Mucosa of descending colon (tissue), 3 donors: ENCODE measurements at regions not wholly inside any gene's neighbourhood (a gene's known extent, or its start where the extent isn't known, plus 50 kb on each side); places are given as distances from the start of the nearest gene placed in this dataset.

Source experiments
- ATAC-seq: fragments of 200-7000 bp; cut with Tn5 transposase; one replicate; pipeline ENCODE4 v1.9.1; 2020; ENCODE audit warnings: mild to moderate bottlenecking, moderate library complexity
- DNase-seq, 3 donors: peaks; one replicate each; pipeline ENCODE4 v3.0.0-alpha.2; 2020
- H3K36me3 ChIP-seq: fragments of 200-600 bp; one replicate; pipeline ENCODE4 v1.8.0; 2021; ENCODE audit warnings: low read depth, mild to moderate bottlenecking
- H3K4me1 ChIP-seq: fragments of 200-600 bp; one replicate; pipeline ENCODE4 v1.8.0; 2021; ENCODE audit warnings: low read depth, mild to moderate bottlenecking
- H3K4me3 ChIP-seq: fragments of 200-600 bp; one replicate; pipeline ENCODE4 v1.8.0; 2021; ENCODE audit warnings: mild to moderate bottlenecking
- H3K9me3 ChIP-seq: fragments of 200-600 bp; one replicate; pipeline ENCODE4 v1.8.0; 2021; ENCODE audit warnings: mild to moderate bottlenecking
- CTCF ChIP-seq: fragments of 200-600 bp; IDR thresholded peaks from one replicate; pipeline ENCODE4 v1.8.0; 2022; ENCODE audit warnings: antibody characterized with exemption, mild to moderate bottlenecking
- intact Hi-C, 2 donors: fragments of 100-400 bp; cut with DNase I in 1 of 2; cut with micrococcal nuclease in 1 of 2; formaldehyde crosslinking; loops; one replicate each; pipeline versions ENCODE4 v1.11.0 to v1.11.1; 2022; cut with DNase I, micrococcal nuclease
- donor health status: DM: no; HTN: no; CAD: no; lungs with moderate emphysema.
- donor health status: DM: no; HTN: no; CAD: no.
- donor health status: DM: no; HTN: yes; CAD: no.

GRCh38 chr13:71171740-71172139 lies 695.3 kb downstream of the DACH1 start:
- no peak for TF ChIP-seq CTCF
- DNase-seq, result no peak
- Histone ChIP-seq H3K9me3 (no peaks in the 10 kb centered on the region), H3K4me1 (no peaks in the 10 kb centered on the region), H3K4me3 (no peak overlapping the region), H3K36me3 (no peaks in the 10 kb centered on the region)
- no peak for ATAC-seq
- intact Hi-C loops, result no loop called here

- H3K4me3 ChIP-seq, result no peak overlapping the region
- ATAC-seq (no peak), DNase-seq (no peak)
- no peaks in the 10 kb centered on the region for H3K4me1 ChIP-seq
- no peaks in the 10 kb centered on the region for H3K9me3 ChIP-seq
- TF ChIP-seq CTCF, result no peak
- no peaks in the 10 kb centered on the region for H3K36me3 ChIP-seq
- intact Hi-C loops, result no loop called here
Observed at GRCh38 chr13:71169180-71169579, 697.8 kb downstream of the DACH1 start.

- Histone ChIP-seq H3K4me3 (no peak overlapping the region), H3K36me3 (no peaks in the 10 kb centered on the region), H3K9me3 (no peaks in the 10 kb centered on the region), H3K4me1 (no peaks in the 10 kb centered on the region)
- TF ChIP-seq CTCF, result no peak
- DNase-seq (no peak), ATAC-seq (no peak)
- intact Hi-C loops, result no loop called here
Observed at GRCh38 chr13:71156550-71156949, 710.5 kb downstream of the DACH1 start.

- no peak overlapping the region for H3K4me3 ChIP-seq
- DNase-seq (peak in 1 of 3 donors; percentile 5), ATAC-seq (no peak)
- intact Hi-C loops, result no loop called here
- no peaks in the 10 kb centered on the region for H3K4me1 ChIP-seq
- no peak for TF ChIP-seq CTCF
- H3K36me3 ChIP-seq, result no peaks in the 10 kb centered on the region
- H3K9me3 ChIP-seq, result no peaks in the 10 kb centered on the region
Observed at GRCh38 chr13:71149498-71150363, 717.3 kb downstream of the DACH1 start.

DNA sequence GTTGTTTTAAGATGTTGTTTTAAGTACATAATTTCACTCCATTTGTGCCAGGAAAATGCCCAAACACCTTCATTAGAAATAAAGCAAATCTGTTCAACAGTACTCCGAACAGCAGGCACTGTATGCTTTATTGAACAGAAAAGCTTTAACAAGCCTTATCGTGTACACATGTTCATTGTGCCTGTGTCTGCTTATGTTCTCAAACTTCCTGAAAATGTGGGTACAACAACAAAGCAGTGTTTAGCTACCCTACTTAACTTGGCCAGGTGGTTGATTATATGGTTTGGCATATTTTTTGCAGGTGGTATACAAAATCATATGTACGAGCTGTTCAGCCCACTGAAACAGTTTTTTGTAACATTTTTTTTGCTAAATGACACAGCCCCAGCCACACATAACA lies 718.0 kb downstream of the DACH1 start:
- no peaks in the 10 kb centered on the region for H3K36me3 ChIP-seq
- no peaks in the 10 kb centered on the region for H3K9me3 ChIP-seq
- intact Hi-C loops, result no loop called here
- H3K4me3 ChIP-seq, result no peak overlapping the region
- TF ChIP-seq CTCF, result no peak
- H3K4me1 ChIP-seq, result no peaks in the 10 kb centered on the region
- DNase-seq (no peak), ATAC-seq (no peak)

DNA sequence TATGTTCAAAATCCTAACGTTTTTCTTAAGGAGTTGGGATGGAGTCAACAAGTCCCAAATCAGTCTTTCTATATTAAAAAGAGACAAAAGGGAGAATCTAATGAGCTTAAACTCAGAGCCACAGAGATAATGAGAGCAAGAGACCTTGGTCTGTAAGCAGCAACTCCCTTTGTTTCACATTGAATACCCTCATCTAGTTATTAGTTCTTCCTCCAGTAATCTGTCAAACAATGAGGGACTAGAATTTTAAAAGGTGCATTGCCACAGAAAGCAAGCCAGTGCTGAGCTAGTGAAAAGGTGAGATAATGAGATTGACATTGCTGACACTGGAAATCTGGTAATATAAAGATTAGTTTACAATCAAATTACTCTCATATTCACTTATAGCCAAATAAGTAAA lies 718.6 kb downstream of the DACH1 start:
- no peaks in the 10 kb centered on the region for H3K36me3 ChIP-seq
- H3K4me3 ChIP-seq, result no peak overlapping the region
- intact Hi-C loops, result no loop called here
- H3K4me1 ChIP-seq, result no peaks in the 10 kb centered on the region
- ATAC-seq, result no peak
- DNase-seq, result no peak
- no peaks in the 10 kb centered on the region for H3K9me3 ChIP-seq
- no peak for TF ChIP-seq CTCF
